IMR-90 (cell line): ENCODE measurements at regions not wholly inside any gene's neighbourhood (a gene's known extent, or its start where the extent isn't known, plus 50 kb on each side); places are given as distances from the start of the nearest gene placed in this dataset.

Experiments used
- ATAC-seq: fragments of 200-7000 bp; cut with Tn5 transposase; 2 replicates; pipeline ENCODE4 v1.9.1; 2020; ENCODE audit warnings: low read depth, mild to moderate bottlenecking, moderate library complexity
- BruUV-seq: library from RNA; stranded (reverse); fragments of 400-500 nt; replicated peaks from 2 replicates; lab custom pipeline; 2021; lab: Mats Ljungman, UMichigan
- CTCF ChIA-PET: fragments of 300-600 bp; formaldehyde crosslinking; extraction: SDS; loops from one replicate; lab custom pipeline; 2021; ENCODE audit warnings: antibody characterized with exemption; lab: Yijun Ruan, JAX
- POLR2A ChIA-PET: fragments of 300-600 bp; sonication (Branson Sonifier 250); formaldehyde crosslinking; loops from one replicate; lab custom pipeline; 2022; ENCODE audit warnings: antibody characterized with exemption; ENCODE audit not compliant: unreplicated experiment; lab: Charles Lee
- DNase-seq: peaks from one replicate; pipeline ENCODE4 v3.0.0; 2013
- H2AFZ ChIP-seq: replicated peaks from 2 replicates; pipeline ENCODE3; 2013; ENCODE audit warnings: low read length, mild to moderate bottlenecking; ENCODE audit not compliant: poor library complexity
- H2AK5ac ChIP-seq: 2 replicates; pipeline ENCODE4 v1.6.1; 2013; ENCODE audit warnings: low read depth, low read length, inconsistent platforms
- H2AK9ac ChIP-seq: replicated peaks from 2 replicates; pipeline ENCODE3; 2013; ENCODE audit warnings: mild to moderate bottlenecking, low read depth, low read length, moderate library complexity; ENCODE audit not compliant: poor library complexity
- H2BK120ac ChIP-seq: 2 replicates; pipeline ENCODE4 v1.6.1; 2013; ENCODE audit warnings: low read depth, low read length, inconsistent platforms
- H2BK15ac ChIP-seq: 3 replicates; pipeline ENCODE4 v1.6.1; 2013; ENCODE audit warnings: low read depth, low read length, inconsistent platforms
- H2BK20ac ChIP-seq: 2 replicates; pipeline ENCODE4 v1.6.1; 2013; ENCODE audit warnings: low read depth, mild to moderate bottlenecking, inconsistent platforms, low read length, moderate library complexity
- H2BK5ac ChIP-seq: 2 replicates; pipeline ENCODE4 v1.6.1; 2013; ENCODE audit warnings: mild to moderate bottlenecking, low read depth, low read length, inconsistent platforms; ENCODE audit not compliant: poor library complexity, severe bottlenecking
- H3K14ac ChIP-seq: replicated peaks from 2 replicates; pipeline ENCODE4 v1.6.1; 2013; ENCODE audit warnings: low read depth, low read length, inconsistent platforms
- H3K18ac ChIP-seq: 2 replicates; pipeline ENCODE4 v1.6.1; 2013; ENCODE audit warnings: low read depth, low read length, control low read depth
- H3K23ac ChIP-seq: 2 replicates; pipeline ENCODE4 v1.6.1; 2013; ENCODE audit warnings: low read depth, low read length, inconsistent platforms
- H3K27ac ChIP-seq: 2 replicates; pipeline ENCODE4 v1.5.1; 2013; ENCODE audit warnings: mild to moderate bottlenecking, control low read depth, low read length; ENCODE audit not compliant: insufficient read depth
- H3K27me3 ChIP-seq: 2 replicates; pipeline ENCODE4 v1.6.1; 2013; ENCODE audit warnings: low read length; ENCODE audit not compliant: control insufficient read depth, insufficient read depth
- H3K36me3 ChIP-seq: 2 replicates; pipeline ENCODE4 v1.6.1; 2013; ENCODE audit warnings: low read length, mixed read lengths; ENCODE audit not compliant: control insufficient read depth, insufficient read depth
- H3K4ac ChIP-seq: 2 replicates; pipeline ENCODE4 v1.6.1; 2013; ENCODE audit warnings: low read depth, low read length, inconsistent platforms
- H3K4me1 ChIP-seq: 2 replicates; pipeline ENCODE4 v1.6.1; 2013; ENCODE audit warnings: low read length, mixed read lengths; ENCODE audit not compliant: control insufficient read depth, insufficient read depth
- H3K4me2 ChIP-seq: 2 replicates; pipeline ENCODE4 v1.6.1; 2013; ENCODE audit warnings: low read depth, mild to moderate bottlenecking, control low read depth, low read length, moderate library complexity
- H3K4me3 ChIP-seq: 2 replicates; pipeline ENCODE4 v1.5.1; 2013; ENCODE audit warnings: low read depth, mild to moderate bottlenecking, control low read depth, low read length, moderate library complexity; ENCODE audit not compliant: insufficient read depth
- H3K56ac ChIP-seq: 2 replicates; pipeline ENCODE4 v1.6.1; 2013; ENCODE audit warnings: low read length, inconsistent platforms; ENCODE audit not compliant: insufficient read depth; ENCODE audit errors: extremely low read depth
- H3K79me1 ChIP-seq, 2 experiments: 2 replicates each; pipeline ENCODE4 v1.6.1; 2013; ENCODE audit warnings: low read length in 2 of 2, inconsistent platforms in 1 of 2, low read depth in 1 of 2
- H3K9ac ChIP-seq: 2 replicates; pipeline ENCODE4 v1.6.1; 2013; ENCODE audit warnings: low read depth, low read length, control low read depth
- H3K9me1 ChIP-seq: 2 replicates; pipeline ENCODE4 v1.6.1; 2013; ENCODE audit warnings: low read length, inconsistent platforms; ENCODE audit not compliant: insufficient read depth
- H3K9me3 ChIP-seq: 2 replicates; pipeline ENCODE4 v1.6.1; 2013; ENCODE audit warnings: low read length; ENCODE audit not compliant: control insufficient read depth, insufficient read depth
- H4K20me1 ChIP-seq: 2 replicates; pipeline ENCODE4 v1.6.1; 2013; ENCODE audit warnings: low read length, inconsistent platforms; ENCODE audit not compliant: insufficient read depth
- H4K5ac ChIP-seq: 2 replicates; pipeline ENCODE4 v1.6.1; 2013; ENCODE audit warnings: mild to moderate bottlenecking, low read depth, low read length, control low read depth
- H4K8ac ChIP-seq, 2 experiments: 2 replicates each; pipeline ENCODE4 v1.6.1; 2013; ENCODE audit warnings: low read depth in 2 of 2, low read length in 2 of 2, control low read depth in 1 of 2, inconsistent platforms in 1 of 2
- H4K91ac ChIP-seq: 2 replicates; pipeline ENCODE4 v1.6.1; 2013; ENCODE audit warnings: low read depth, low read length, inconsistent platforms; ENCODE audit not compliant: insufficient read depth
- BHLHE40 ChIP-seq: fragments of 150-350 bp; IDR thresholded peaks from 2 replicates; pipeline ENCODE4 v1.6.1; 2016; ENCODE audit warnings: mild to moderate bottlenecking, low read depth, low read length
- CEBPB ChIP-seq: IDR thresholded peaks from 2 replicates; pipeline ENCODE4 v1.6.1; 2012; ENCODE audit warnings: low read depth, low read length, improper control_type of control experiment
- CHD1 ChIP-seq: IDR thresholded peaks from 2 replicates; pipeline ENCODE4 v1.6.1; 2012; ENCODE audit warnings: low read depth, low read length, improper control_type of control experiment
- ELK1 ChIP-seq: fragments of 150-350 bp; IDR thresholded peaks from 2 replicates; pipeline ENCODE4 v1.6.1; 2016; ENCODE audit warnings: low read depth, mild to moderate bottlenecking, low read length, moderate library complexity, borderline replicate concordance
- FOS ChIP-seq: fragments of 150-350 bp; IDR thresholded peaks from 2 replicates; pipeline ENCODE4 v1.6.1; 2016; ENCODE audit warnings: low read depth, low read length
- MAFK ChIP-seq: IDR thresholded peaks from 2 replicates; pipeline ENCODE4 v1.6.1; 2012; ENCODE audit warnings: low read depth, low read length, improper control_type of control experiment
- MAZ ChIP-seq: IDR thresholded peaks from 2 replicates; pipeline ENCODE4 v1.6.1; 2012; ENCODE audit warnings: low read depth, mild to moderate bottlenecking, low read length, improper control_type of control experiment, moderate library complexity, borderline replicate concordance
- MXI1 ChIP-seq: IDR thresholded peaks from 2 replicates; pipeline ENCODE4 v1.6.1; 2012; ENCODE audit warnings: low read depth, mild to moderate bottlenecking, low read length, moderate library complexity, borderline replicate concordance
- NFE2L2 ChIP-seq: fragments of 150-350 bp; IDR thresholded peaks from 2 replicates; pipeline ENCODE4 v1.6.1; 2016; ENCODE audit warnings: low read depth, mild to moderate bottlenecking, low read length
- POLR2A ChIP-seq: IDR thresholded peaks from 2 replicates; pipeline ENCODE4 v1.6.1; 2012; ENCODE audit warnings: mild to moderate bottlenecking, low read depth, low read length
- RAD21 ChIP-seq: IDR thresholded peaks from 2 replicates; pipeline ENCODE4 v1.6.1; 2012; ENCODE audit warnings: low read length, improper control_type of control experiment
- RCOR1 ChIP-seq: IDR thresholded peaks from 2 replicates; pipeline ENCODE4 v1.6.1; 2012; ENCODE audit warnings: mild to moderate bottlenecking, low read length, improper control_type of control experiment; ENCODE audit not compliant: insufficient replicate concordance
- RFX5 ChIP-seq: IDR thresholded peaks from 2 replicates; pipeline ENCODE4 v1.8.0; 2012; ENCODE audit warnings: low read depth, mild to moderate bottlenecking, low read length, moderate library complexity
- SMC3 ChIP-seq: fragments of 150-350 bp; IDR thresholded peaks from 2 replicates; pipeline ENCODE4 v1.6.1; 2016; ENCODE audit warnings: low read depth, mild to moderate bottlenecking, antibody characterized with exemption, low read length, moderate library complexity
- WGBS, 2 experiments: methylation state at CpG; one replicate each; pipeline versions ENCODE4 v1.1.5 to v1.1.7; 2013; ENCODE audit warnings: missing lambda C conversion rate in 2 of 2; ENCODE audit not compliant: insufficient read length in 1 of 2; ENCODE audit errors: extremely low coverage in 2 of 2; 5-methylcytosine and 5-hydroxymethylcytosine counted together
- dilution Hi-C: fragments of 300-500 bp; cut with HindIII; formaldehyde crosslinking; loops from one replicate; pipeline ENCODE4 v1.14.3; 2018; ENCODE audit warnings: low sequenced_read_pairs; ENCODE audit not compliant: unreplicated experiment
- in situ Hi-C: fragments of 300-500 bp; cut with MboI; formaldehyde crosslinking; loops from 3 replicates; pipeline ENCODE4 v1.14.3; 2019; ENCODE audit warnings: low sequenced_read_pairs, inconsistent platforms, mixed read lengths
- intact Hi-C: fragments of 100-400 bp; cut with micrococcal nuclease; formaldehyde crosslinking; loops from 2 replicates; pipeline ENCODE4 v1.10.0; 2022
- TF ChIP-seq, protein P1 (sequence below): fragments of 150-350 bp; IDR thresholded peaks from 2 replicates; pipeline ENCODE4 v1.6.1; 2017; ENCODE audit warnings: mild to moderate bottlenecking, antibody characterized with exemption, low read length, low read depth
- TF ChIP-seq, protein P2 (sequence below): conservative IDR thresholded peaks from 2 replicates; pipeline ENCODE4 v1.5.1; 2012; ENCODE audit warnings: mild to moderate bottlenecking, low read depth, low read length, improper control_type of control experiment

DNA sequence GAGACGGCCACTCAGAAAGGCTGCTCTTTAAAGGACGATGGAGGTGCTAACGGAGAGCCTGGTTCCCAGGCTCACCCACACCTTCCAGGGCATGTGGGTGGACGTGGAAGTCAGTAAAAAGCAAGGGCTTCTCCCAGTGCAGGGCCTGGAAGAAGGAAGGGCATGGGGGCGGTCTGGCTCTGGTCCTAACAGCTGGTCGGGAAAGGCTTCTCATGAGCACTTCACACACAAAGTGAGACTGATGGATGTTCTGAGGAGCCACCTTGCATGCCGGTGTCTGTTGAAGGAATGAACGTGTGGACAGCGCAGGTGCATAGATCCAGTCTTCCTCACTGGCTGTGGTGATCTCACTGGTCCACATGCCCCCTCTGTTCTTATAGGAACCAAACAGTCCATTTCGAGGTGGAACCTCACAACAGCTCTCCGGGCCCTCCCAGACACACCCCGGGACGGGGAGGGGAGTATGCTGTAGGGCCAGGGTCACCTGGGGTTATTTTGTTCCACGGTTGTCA, 90.6 kb upstream of the UXS1 start:
- H3K23ac ChIP-seq, result no peak overlapping the region
- no peak overlapping the region for H3K9ac ChIP-seq
- in situ Hi-C loops (no loop called here), dilution Hi-C loops (no loop called here), intact Hi-C loops (no loop called here)
- no peak overlapping the region for H2AFZ ChIP-seq
- no peak overlapping the region for H3K14ac ChIP-seq
- H3K9me1 ChIP-seq, result no peaks in the 10 kb centered on the region
- H4K91ac ChIP-seq, result no peak overlapping the region
- TF ChIP-seq ELK1, result no peak
- no peak for TF ChIP-seq MAFK
- no peak for TF ChIP-seq CHD1
- TF ChIP-seq MXI1, result no peak
- TF ChIP-seq POLR2A, result no peak
- no peak for TF ChIP-seq SMC3
- no peak for TF ChIP-seq RFX5
- TF ChIP-seq, protein P1, sequence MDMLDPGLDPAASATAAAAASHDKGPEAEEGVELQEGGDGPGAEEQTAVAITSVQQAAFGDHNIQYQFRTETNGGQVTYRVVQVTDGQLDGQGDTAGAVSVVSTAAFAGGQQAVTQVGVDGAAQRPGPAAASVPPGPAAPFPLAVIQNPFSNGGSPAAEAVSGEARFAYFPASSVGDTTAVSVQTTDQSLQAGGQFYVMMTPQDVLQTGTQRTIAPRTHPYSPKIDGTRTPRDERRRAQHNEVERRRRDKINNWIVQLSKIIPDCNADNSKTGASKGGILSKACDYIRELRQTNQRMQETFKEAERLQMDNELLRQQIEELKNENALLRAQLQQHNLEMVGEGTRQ, result no peak
- no peak for TF ChIP-seq RAD21
- TF ChIP-seq, protein P2, sequence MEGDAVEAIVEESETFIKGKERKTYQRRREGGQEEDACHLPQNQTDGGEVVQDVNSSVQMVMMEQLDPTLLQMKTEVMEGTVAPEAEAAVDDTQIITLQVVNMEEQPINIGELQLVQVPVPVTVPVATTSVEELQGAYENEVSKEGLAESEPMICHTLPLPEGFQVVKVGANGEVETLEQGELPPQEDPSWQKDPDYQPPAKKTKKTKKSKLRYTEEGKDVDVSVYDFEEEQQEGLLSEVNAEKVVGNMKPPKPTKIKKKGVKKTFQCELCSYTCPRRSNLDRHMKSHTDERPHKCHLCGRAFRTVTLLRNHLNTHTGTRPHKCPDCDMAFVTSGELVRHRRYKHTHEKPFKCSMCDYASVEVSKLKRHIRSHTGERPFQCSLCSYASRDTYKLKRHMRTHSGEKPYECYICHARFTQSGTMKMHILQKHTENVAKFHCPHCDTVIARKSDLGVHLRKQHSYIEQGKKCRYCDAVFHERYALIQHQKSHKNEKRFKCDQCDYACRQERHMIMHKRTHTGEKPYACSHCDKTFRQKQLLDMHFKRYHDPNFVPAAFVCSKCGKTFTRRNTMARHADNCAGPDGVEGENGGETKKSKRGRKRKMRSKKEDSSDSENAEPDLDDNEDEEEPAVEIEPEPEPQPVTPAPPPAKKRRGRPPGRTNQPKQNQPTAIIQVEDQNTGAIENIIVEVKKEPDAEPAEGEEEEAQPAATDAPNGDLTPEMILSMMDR, result no peak
- no peak for TF ChIP-seq BHLHE40
- TF ChIP-seq FOS, result no peak
- no peak for TF ChIP-seq NFE2L2
- TF ChIP-seq MAZ, result no peak
- TF ChIP-seq RCOR1, result no peak
- no peak for TF ChIP-seq CEBPB
- no peak overlapping the region for H2BK15ac ChIP-seq
- CTCF ChIA-PET, result no interaction called here
- no TSS peak for BruUV-seq
- H3K4me3 ChIP-seq, result no peak overlapping the region
- no peak overlapping the region for H2BK20ac ChIP-seq
- H3K56ac ChIP-seq, result no peak overlapping the region
- H2BK5ac ChIP-seq, result no peak overlapping the region
- H3K27ac ChIP-seq, result no peak overlapping the region
- H3K9me3 ChIP-seq, result no peaks in the 10 kb centered on the region
- WGBS, 2 experiments, result 60% methylated on average over 2 of the region's 14 CpGs; no CpG with 5 or more reads in 1 of the 2 experiments
- ATAC-seq (no peak), DNase-seq (no peak)
- no peak overlapping the region for H4K8ac ChIP-seq
- H3K79me1 ChIP-seq, result no peaks in the 10 kb centered on the region
- no peak overlapping the region for H2AK5ac ChIP-seq
- no peak overlapping the region for H4K5ac ChIP-seq
- no peak overlapping the region for H3K18ac ChIP-seq
- H3K4me1 ChIP-seq, result no peaks in the 10 kb centered on the region
- H3K4me2 ChIP-seq, result no peak overlapping the region
- no peaks in the 10 kb centered on the region for H3K36me3 ChIP-seq
- no peak overlapping the region for H2BK120ac ChIP-seq
- H2AK9ac ChIP-seq, result no peak overlapping the region
- H3K4ac ChIP-seq, result no peak overlapping the region
- no peaks in the 10 kb centered on the region for H4K20me1 ChIP-seq
- H3K27me3 ChIP-seq, result no peaks in the 10 kb centered on the region; the same call in 1 of the 2 replicates
- POLR2A ChIA-PET, result no interaction called here
